ENCODE measurements at regions not wholly inside any gene's neighbourhood (a gene's known extent, or its start where the extent isn't known, plus 50 kb on each side); places are given as distances from the start of the nearest gene placed in this dataset.

DNA sequence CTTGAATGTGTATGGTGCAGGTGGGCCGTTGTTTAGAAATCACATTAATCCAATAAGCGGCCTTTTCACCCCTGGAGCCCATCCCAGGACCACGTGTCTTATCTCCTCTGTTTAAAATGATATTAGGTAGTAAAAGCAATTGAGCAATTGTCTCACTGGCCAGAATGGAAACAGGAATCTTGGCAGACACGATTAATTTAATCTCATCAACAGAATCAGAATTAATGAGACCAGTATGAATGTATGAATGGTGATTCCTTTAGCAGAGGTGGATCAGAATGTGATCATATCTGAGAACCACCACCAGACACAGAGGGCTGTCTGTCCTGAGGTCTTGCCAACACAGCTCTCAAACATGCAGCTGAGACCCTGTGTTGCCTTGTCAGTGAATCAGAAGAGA, 1591.4 kb downstream of the REEP3 start:
- Histone ChIP-seq H3K9me3 (no peaks in the 10 kb centered on the region), H3K27ac (no peak overlapping the region), H3K36me3 (no peaks in the 10 kb centered on the region), H3K4me1 (replicated peaks) (no peaks in the 10 kb centered on the region), H3K27me3 (replicated peaks; ENCODE audit: insufficient read depth) (no peaks in the 10 kb centered on the region), H3K4me3 (no peak overlapping the region)
- DNase-seq (ENCODE audit: low spot score), result no peak
- intact Hi-C loops (cut with DNase I), result no loop called here
- WGBS, result 61% methylated on average over 4 of the region's 4 CpGs
- TF ChIP-seq CTCF (IDR thresholded peaks at IDR 0.05) (no peak), POLR2A (IDR thresholded peaks at IDR 0.05) (no peak), POLR2AphosphoS5 (IDR thresholded peaks at IDR 0.05) (no peak)

DNA sequence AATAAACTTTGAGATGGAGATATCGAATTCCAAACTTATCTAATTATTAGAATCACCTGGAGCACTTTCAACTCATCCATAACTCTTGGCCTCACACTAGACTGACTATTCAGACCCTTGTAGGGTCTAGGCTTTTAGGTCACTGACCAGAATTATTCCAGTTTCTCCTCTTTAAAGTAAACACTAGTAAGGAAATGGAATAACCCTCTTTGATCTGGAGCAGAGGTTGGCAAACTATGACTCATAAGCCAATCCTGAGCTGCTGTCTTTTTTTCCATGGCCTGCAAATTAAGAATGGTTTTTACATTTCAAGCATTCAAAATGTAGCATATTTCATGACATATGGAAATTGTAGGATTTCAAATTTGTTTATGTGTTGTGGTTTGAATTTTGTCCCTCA, 1601.9 kb downstream of the REEP3 start:
- no peak for DNase-seq (ENCODE audit: low spot score)
- H3K36me3 ChIP-seq, result no peaks in the 10 kb centered on the region

GRCh38 chr10:65125212-65125611, 1604.0 kb downstream of the REEP3 start:
- H3K9me3 ChIP-seq, result no peaks in the 10 kb centered on the region
- TF ChIP-seq POLR2A (IDR thresholded peaks at IDR 0.05) (no peak), POLR2AphosphoS5 (IDR thresholded peaks at IDR 0.05) (no peak), CTCF (IDR thresholded peaks at IDR 0.05) (no peak)
- DNase-seq (ENCODE audit: low spot score), result no peak
- no peak overlapping the region for H3K27ac ChIP-seq
- WGBS, result 76% methylated on average over 2 of the region's 2 CpGs
- H3K4me3 ChIP-seq, result no peak overlapping the region
- no peaks in the 10 kb centered on the region for H3K4me1 ChIP-seq (replicated peaks)
- H3K27me3 ChIP-seq (replicated peaks; ENCODE audit: insufficient read depth), result no peaks in the 10 kb centered on the region
- intact Hi-C loops (cut with DNase I), result no loop called here
- H3K36me3 ChIP-seq, result no peaks in the 10 kb centered on the region

More for the DNA sequence above, 1601.9 kb downstream of the REEP3 start:
- no peak for TF ChIP-seq POLR2A (IDR thresholded peaks at IDR 0.05)
- TF ChIP-seq POLR2AphosphoS5 (IDR thresholded peaks at IDR 0.05), result no peak
- TF ChIP-seq CTCF (IDR thresholded peaks at IDR 0.05), result no peak
- no peaks in the 10 kb centered on the region for H3K4me1 ChIP-seq (replicated peaks)
- WGBS, result 88% methylated on average over 1 of the region's 1 CpG
- H3K4me3 ChIP-seq, result no peak overlapping the region
- no peaks in the 10 kb centered on the region for H3K27me3 ChIP-seq (replicated peaks; ENCODE audit: insufficient read depth)
- intact Hi-C loops (cut with DNase I), result no loop called here
- no peaks in the 10 kb centered on the region for H3K9me3 ChIP-seq
- no peak overlapping the region for H3K27ac ChIP-seq

GRCh38 chr10:65126288-65126687, 1605.1 kb downstream of the REEP3 start:
- Histone ChIP-seq H3K27me3 (replicated peaks; ENCODE audit: insufficient read depth) (no peaks in the 10 kb centered on the region), H3K4me3 (no peak overlapping the region), H3K36me3 (no peaks in the 10 kb centered on the region), H3K9me3 (no peaks in the 10 kb centered on the region), H3K4me1 (replicated peaks) (no peaks in the 10 kb centered on the region), H3K27ac (no peak overlapping the region)
- intact Hi-C loops (cut with DNase I), result no loop called here
- WGBS, result 26% methylated on average over 1 of the region's 1 CpG
- TF ChIP-seq CTCF (IDR thresholded peaks at IDR 0.05) (no peak), POLR2AphosphoS5 (IDR thresholded peaks at IDR 0.05) (no peak), POLR2A (IDR thresholded peaks at IDR 0.05) (no peak)
- DNase-seq (ENCODE audit: low spot score), result no peak

DNA sequence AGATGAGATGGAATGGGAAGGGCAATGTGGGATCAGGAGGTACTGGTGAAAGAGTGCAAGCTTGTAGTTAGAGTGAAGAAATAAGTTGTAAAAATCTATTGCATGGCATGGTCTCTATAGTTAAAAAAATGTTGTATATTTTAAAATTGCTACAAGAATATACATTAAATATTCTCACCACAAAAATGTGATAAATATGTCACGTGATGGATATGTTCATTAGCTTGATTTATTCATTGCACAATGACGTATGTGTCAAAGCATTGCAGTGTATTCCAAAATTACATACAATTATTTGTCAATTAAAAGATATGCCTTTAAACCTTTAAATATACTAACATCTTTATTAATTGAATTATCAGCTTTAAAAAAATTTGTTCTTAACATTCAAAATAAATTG, 1607.1 kb downstream of the REEP3 start:
- intact Hi-C loops (cut with DNase I), result no loop called here
- Histone ChIP-seq H3K27ac (no peak overlapping the region), H3K36me3 (no peaks in the 10 kb centered on the region), H3K4me3 (no peak overlapping the region), H3K9me3 (no peaks in the 10 kb centered on the region), H3K4me1 (replicated peaks) (no peaks in the 10 kb centered on the region), H3K27me3 (replicated peaks; ENCODE audit: insufficient read depth) (no peaks in the 10 kb centered on the region)
- no peak for DNase-seq (ENCODE audit: low spot score)
- WGBS, result 87% methylated on average over 2 of the region's 2 CpGs
- TF ChIP-seq CTCF (IDR thresholded peaks at IDR 0.05) (no peak), POLR2AphosphoS5 (IDR thresholded peaks at IDR 0.05) (no peak), POLR2A (IDR thresholded peaks at IDR 0.05) (no peak)
